T-helper 1 cell treated with Interleukin-12 subunit alpha and Interleukin-12 subunit beta and Interleukin-4 antibody, amounts not matched to agents 30 ng/mL and 1 ng/mL, for 36 hours (primary cell): ENCODE measurements at regions not wholly inside any gene's neighbourhood (a gene's known extent, or its start where the extent isn't known, plus 50 kb on each side); places are given as distances from the start of the nearest gene placed in this dataset.

Experiments used
- intact Hi-C: fragments of 100-400 bp; cut with micrococcal nuclease; formaldehyde crosslinking; loops from one replicate; pipeline ENCODE4 v1.15.1; 2024

DNA sequence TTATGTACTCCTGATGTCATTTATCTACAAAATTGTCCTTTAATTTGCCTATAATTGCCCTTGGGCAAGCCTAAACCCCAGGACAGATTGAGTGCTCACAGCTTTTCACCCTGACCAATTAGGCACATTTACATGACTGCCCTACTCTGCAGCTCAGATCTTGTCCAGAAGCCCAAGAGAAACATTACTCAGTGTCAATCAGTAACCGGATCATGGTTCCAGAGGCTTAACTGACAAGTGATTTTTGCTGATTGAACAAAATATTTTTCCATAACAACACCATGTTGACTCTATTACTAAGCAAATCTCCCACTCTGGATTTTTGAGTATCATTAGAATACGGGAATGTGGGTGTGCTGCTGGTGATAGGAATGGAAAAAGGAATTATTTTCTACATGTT lies 465.4 kb upstream of the TNP1 start:
- intact Hi-C loops, result no loop called here

DNA sequence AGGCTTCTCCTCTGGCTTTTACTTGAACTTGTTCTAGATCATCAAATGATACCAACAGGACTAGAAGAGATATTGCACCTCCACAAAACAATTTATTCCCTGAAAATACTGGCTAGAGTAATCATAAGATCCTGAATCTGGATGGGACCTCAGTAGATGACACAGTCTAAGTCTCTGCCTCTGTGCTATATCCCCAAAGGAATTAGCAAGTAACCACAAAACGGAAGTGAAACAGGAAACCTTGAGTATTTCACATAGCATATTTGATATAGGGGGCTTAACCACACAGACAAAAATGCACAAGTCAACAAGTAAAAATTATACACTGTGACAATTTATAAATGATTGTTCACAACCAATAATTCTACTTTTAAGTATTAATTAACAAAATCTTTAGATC lies 456.9 kb upstream of the TNP1 start:
- intact Hi-C loops, result loop anchor here (10.0 kb wide), 1 partner anchor 622 kb away; the partner anchor contains the start of gene IGFBP5

DNA sequence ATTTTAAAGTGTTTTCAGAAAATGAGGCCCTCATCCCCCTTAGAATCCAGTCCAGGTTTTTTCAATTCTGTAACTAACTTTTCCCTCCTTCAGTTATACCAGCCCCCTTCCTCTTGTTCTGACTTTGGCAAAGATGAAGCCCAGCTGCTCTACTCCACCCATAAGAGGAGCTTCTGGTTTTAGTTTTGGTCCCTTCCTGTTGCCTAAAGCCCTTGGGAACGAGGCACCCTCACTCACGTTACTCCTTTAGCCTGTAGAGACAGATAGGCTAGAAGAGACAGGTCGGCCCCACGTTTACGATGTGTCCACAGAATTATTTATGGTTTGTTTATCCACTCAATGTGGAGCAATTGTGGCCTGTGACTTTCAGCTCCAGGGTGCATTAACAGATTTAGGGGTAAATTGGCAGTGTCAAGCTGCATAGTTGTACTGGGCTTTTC lies 454.2 kb upstream of the TNP1 start:
- intact Hi-C loops, result loop anchor here (10.0 kb wide), 1 partner anchor 619 kb away; the partner anchor contains the start of gene IGFBP5

DNA sequence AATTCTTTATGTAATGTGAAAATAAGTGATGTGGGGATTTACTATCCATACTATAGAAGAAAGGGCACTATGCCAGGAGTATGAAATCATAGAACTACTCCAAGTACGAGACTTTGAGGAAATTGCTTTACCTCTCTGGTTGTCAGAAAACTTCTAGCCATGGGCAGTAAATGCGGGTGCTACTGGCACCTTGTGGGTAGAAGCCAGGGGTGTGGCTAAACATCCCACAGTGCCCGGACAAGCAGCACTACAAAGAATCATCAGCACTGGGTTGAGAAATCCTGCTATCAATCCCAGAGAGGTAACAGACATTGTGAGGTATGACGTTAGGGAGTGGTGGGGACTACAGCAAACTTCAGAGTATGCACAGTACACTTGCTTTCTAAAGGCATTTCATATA lies 453.5 kb upstream of the TNP1 start:
- intact Hi-C loops, result loop anchor here (10.0 kb wide), 1 partner anchor 619 kb away; the partner anchor contains the start of gene IGFBP5

DNA sequence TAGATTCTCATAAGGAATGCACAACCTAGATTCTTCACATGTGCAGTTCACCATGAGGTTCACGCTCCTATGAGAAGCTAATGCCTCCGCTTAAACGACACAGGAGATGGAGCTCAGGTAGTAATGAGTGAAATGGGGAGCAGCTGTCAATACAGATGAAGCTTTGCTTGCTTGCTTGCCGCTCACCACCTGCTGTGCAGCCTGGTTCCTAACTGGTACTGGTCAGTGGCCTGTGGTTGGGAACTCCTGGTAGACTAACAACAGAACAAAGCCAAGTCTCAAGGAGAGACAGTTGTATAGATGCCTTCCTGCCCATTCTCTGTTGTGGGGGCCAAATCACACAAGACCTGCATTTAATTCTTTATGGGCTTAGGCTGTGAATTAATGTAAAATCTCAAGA lies 449.2 kb upstream of the TNP1 start:
- intact Hi-C loops, result no loop called here

DNA sequence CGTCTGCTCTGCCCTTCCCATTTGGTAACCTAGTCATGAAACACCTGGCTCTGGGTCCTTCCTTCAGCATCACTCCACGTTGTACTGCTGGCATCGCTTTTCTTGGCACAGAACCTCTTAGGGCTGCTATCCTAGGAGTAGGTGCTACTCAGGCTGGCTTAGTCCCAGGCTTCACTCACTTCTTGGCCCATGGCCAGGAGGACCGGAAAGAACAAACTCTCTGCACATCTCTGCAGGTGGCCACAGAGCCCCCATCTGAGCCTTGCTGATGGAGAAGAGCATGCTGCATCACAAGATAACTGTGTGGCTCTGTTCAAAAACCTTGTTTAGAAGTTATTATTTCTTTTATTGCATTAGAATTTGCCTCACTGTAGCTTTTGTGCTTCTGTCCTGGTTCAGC lies 447.2 kb upstream of the TNP1 start:
- intact Hi-C loops, result no loop called here

DNA sequence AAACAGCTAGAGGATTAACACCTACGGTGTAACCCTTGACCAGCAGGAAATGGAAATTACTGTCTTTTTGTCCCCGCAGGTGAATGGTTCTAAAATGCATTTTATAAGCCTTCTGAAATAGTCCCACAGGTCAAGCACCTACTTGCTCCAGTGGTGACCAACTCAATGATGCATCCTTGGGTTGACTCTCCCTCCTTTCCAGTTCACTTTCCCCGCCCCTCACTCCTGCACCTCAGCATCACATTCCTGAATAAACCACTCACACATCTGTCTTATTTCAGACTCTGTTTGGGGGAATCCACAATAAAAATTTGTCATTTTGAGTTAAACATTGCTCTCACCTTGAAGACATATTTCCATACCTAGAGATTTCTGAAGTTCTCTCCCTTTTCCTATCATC lies 446.0 kb upstream of the TNP1 start:
- intact Hi-C loops, result no loop called here

DNA sequence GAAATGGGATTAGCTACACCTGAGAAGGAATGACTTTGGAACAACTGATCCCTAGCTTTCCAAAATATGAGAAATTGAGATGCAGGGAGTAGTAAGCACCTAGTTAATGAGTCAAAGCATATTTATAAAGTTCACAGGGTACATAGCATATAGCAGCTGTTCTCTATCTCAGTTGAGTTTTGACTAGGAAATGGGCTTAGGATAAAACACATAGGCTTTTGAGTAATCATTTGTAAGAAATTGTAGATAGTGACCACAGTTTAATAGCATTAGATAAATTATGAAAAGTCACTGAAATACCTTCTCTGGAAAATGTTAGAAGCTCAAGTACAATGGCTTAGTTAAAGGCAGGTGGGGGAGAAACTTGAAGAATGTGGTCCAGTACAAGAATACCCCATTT lies 444.7 kb upstream of the TNP1 start:
- intact Hi-C loops, result no loop called here

DNA sequence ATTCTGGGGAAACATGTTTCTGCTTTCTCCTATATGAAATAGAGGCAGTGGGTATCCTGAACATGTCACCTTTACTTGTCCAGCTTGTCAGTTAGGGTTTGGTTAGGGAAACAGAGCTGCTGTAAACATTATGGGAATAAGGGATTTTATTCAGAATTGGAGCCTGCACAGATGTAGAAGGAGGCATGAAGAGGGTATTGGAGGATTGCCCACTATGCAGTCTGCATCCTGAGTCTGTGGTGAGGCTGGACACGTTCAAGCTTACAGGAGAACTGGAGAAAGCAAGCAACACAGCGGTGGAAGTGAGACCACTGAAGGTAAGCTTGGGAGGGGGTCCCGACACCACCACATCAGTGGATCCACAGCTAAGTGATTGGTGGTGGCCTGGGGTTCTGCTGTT lies 443.0 kb upstream of the TNP1 start:
- intact Hi-C loops, result no loop called here

DNA sequence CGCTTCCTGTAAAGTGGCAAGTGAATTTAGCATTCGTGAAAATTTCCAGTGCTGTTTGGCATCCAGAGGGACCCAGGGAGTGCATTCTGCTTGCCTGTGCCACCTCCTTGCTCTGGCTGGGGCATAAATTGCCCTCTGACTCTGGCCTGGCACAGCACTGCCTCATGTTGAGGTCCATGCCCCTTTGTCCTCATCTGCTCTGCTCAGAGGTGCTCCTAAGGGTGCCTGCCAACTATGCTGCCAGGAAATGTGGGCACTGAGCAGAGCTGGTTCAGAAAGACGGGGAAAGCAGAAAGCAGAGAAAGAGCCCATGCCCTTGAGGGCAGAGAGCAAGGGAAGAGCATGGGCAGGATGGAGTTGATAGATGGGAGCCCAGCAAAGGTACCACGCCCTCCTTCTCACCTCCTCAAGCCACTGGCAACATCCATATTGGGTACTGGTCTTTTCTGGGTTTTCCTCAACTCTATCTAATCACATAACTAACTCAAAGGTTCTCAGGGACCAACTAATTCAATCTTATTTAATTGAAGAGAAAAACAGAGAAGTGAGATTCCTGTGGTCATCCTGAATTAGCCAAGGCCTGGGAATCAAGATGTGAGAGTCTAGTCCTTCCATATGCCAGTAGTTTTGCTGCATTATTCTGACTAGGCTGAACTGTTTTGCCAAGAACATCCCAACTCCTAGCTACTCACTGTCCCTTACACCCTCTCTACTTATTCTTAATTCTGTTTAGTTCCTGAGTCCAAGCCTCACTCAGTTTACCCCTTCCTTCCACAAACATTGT lies 441.5 kb upstream of the TNP1 start:
- intact Hi-C loops, result no loop called here

DNA sequence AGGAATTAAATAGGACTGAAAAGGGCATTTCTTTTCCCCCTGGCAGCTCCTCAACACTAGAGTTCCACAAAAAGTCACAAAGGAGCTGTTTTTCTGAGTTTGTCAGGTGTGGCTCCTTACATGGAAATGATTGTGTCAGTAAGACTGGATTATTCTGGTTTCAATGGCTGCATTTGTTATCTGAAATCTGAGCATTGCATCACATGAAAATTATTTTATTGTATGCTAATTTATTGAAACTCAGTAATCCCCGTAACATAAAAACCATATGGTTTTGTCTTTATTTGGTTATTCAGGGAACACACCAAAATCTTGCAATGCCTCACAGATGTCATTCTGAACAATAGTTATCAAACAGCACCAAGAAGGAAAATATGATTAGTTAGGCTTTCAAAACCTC lies 439.7 kb upstream of the TNP1 start:
- intact Hi-C loops, result no loop called here

DNA sequence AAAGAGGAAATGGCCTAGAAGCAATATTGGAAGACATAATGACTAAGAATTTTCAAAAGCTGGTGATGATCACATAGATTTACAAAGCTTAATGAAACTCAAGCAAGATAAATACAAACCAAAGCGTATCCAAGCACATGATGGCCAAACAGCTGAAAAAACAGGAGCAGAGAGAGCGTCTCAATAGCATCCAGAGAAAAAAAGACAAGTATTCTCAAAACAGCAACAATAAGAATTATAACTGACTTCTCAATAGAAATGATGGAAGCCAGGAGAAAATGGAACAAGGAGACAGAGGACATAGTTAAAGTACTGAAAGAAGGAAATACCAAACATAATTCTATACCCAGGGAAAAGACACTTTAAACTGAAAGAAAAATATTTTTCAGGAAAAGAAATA lies 437.2 kb upstream of the TNP1 start:
- intact Hi-C loops, result no loop called here

DNA sequence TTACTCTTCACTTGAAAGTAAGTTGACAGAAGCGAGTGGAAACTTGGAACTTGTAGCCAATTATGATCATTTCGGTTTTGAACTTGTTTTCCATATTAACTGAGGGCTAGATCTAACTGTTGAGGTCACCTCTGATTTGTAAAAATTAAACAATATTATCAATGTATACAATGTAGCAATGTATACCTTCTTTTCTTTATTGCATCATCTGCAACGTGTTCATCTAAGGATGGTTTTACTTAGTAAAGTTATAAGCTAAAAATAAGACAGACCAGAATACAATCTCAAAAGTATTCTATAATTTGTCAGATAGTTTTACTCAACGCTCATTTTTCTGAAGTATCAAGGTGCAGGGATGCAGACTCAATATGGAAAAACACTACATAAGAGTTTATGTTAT lies 435.0 kb upstream of the TNP1 start:
- intact Hi-C loops, result no loop called here

DNA sequence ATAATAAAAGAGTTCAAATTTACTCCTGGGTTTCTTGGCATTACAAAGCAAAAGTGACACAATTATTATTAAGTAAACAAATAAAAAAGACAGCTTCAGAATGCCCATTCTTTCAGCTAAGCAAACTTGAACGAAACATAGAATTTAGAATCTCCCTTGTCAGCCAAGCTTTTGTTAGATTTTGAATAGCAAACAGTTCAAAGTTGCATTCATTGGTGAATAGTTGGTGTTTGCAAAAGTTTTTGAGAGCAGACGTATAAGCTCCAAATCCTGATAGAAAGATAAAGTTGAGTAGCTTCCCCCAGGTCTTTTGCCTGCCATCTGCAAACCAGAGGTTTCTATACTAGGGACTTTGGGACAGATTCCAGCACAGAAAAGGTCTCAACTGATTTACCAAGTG lies 434.3 kb upstream of the TNP1 start:
- intact Hi-C loops, result no loop called here

DNA sequence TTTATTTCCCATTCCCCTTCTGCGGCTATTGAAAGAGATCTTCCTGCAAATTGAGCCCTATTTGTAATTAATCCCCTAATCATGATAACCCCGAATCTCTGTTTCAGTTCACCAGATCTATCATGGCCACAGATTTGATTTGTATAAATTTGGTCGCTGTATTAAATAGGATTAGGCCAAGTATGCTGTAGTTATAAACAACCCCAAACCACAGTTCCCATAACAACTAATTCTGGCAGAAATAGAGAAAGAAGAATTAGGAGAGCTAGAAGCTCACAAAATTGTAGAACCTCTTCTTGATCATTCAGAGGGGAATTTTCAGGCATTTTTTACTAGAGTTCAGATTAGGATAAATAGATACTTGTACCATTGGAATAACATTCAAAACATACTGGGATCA lies 433.7 kb upstream of the TNP1 start:
- intact Hi-C loops, result no loop called here

DNA sequence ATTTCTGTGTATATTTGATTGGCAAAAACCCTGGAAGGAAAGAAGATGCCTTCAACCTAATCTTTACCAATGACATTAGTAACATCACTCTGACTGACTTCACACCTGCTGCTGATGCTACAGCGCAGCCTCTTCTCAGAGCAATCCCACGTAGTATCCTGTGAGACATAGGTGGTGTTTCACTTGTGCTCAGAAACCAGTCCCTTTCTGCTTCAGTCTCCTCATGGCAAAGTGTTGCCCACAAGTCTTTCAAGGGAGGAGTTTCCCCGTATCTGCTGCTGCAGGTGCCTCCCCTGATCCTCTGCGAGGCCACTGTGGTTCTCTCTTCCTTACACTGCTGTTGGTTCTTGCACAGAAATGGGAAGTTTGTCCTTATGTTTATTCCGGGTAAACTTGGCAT lies 433.2 kb upstream of the TNP1 start:
- intact Hi-C loops, result no loop called here

DNA sequence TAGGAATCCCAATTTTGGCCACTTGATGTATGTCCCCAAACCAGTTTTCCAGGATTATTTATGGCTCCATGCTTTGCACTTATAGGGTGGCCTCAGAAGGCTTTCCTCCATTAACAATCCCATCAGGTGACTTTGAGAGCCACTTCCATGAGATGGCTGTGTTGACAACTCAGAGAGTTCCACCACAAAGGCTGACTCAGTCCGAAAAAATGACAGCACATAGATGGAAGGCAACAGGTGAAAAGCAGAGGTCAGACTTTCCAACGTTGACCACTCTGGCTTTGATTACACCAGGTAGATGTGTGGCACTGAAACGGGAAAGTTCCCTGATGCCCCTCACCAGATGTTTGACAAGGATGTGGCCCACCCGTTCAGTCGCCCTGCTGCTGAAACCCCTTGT lies 431.4 kb upstream of the TNP1 start:
- intact Hi-C loops, result no loop called here

DNA sequence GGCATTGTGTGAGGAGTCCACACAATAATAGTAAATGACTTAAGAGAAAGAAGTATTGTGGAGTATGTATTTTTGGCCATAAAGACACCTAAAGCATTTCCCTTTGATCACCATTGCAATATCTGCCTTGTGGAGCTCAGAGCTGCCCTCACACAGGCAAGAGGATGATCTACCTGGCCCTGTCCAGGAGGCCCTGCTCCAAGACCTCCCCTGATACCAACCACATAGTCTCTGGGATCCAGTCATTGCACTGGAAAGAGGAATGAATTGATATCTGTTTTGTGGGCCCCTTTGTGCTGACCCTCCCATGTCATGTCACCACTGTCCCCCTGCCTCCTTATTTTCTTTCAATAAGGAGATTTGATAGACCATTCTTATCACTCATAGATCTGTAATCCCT lies 430.6 kb upstream of the TNP1 start:
- intact Hi-C loops, result no loop called here

DNA sequence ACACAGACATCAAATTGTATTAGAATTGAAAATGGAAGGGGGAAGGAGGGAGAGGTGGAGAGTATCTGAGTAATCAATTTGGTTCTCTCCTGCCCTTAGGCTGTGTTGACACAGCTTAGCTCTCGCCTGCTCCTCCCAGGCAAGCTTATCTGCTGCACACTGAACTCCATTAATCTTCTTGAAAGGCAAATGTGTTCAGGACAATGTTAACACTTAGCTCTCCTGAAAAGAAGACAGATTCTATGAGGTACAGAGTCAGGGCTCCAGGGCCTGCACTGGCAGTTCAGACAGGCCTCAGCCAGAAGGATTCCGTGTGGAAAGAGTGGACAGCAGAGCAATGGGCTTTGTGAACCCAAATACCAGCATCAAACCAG lies 430.0 kb upstream of the TNP1 start:
- intact Hi-C loops, result no loop called here

DNA sequence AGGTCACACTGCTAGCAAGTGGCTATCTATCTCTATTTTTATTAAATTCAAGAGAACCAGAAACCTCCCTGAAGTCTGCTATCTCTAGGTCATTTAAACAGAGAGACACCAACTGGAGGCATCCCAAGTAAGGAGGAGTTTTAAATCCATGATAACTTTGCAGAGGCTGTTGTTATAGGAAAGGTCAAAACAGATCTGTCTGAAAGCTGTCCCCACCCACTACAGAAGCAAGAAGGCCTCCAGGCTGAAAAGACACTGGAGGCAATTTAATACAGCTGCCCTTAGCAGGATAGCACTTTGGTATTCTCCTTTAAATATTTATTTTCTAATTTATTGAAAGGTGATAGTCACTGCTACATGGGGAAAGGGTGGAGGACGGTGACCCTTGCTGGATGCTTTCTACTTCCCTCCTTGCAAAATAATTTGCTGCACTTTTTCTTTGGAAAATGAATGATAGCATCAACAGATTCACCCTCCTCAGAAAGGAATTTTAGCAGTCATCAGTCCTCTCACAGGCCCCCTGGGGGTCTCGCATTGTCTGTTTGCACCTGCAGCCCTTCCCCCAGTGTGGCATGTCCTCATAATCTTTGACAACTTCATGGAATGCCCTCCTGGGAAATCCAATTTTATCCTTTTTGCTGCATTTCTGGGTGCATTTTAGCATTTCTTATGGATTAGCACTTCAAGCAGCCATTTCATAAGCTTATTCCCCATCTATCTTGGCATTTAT lies 429.5 kb upstream of the TNP1 start:
- intact Hi-C loops, result no loop called here

DNA sequence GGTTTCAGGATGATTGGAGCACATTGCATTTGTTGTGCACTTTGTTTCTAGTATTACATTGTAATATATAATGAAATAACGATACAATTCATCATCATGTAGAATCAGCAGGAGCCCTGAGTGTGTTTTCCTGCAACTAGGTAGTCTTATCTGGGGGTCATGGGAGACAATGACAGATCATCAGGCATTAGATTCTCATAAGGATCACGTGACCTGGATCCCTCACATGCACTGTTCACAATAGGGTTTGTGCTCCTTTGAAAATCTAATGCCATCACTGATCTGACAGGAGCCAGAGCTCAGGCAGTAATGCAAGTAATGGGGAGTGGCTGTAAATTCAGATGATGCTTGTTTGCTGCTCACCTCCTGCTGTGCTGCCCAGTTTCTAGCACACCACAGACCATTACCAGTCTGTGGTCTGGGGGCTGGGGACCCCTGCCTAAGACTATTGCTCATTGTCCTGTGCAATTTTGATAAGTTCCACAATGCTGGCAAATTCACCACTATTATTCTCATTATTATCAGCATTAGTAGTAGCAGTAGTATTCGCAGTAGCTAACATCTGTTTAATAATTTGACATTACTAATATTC lies 428.7 kb upstream of the TNP1 start:
- intact Hi-C loops, result no loop called here

DNA sequence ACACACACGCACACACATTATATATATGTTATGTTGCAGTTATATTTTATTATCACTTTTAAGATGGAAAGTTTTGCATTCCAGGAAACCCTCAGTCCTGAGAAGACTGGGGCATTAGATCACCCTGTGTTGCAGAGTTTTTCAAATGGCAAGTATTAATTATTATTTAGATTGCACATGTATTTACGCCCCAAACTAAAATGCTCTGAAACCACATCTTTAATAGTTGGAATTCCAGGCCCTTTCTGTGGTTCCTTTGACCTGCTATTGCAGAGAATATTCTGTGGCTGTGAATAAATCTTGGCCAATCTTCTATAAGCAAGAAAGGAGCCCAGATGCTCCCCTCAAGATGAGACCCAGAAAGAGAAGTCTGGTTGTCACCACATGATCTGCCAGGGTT lies 427.0 kb upstream of the TNP1 start:
- intact Hi-C loops, result no loop called here

DNA sequence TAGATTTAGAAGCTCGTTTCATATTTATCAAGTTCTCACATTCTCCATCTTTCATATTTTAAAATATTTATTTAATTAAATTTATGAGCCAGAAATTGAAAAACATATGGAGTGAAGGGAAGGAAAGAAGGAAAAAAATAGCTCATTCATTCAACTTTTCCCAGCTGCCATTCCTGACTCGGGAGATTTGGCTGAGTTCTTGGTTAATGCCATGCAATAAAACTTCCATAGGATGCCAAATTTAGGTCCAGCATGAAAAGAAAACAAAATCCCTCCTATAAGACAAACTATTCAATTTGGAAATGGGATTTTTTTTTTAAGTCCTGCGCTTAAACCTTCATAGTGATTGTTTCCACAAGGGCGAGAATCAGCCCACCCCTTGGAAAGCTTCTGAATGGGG lies 426.1 kb upstream of the TNP1 start:
- intact Hi-C loops, result no loop called here
